GM19397 (cell line): ENCODE measurements at regions not wholly inside any gene's neighbourhood (a gene's known extent, or its start where the extent isn't known, plus 50 kb on each side); places are given as distances from the start of the nearest gene placed in this dataset.
A peak's percentile ranks its signal among the peaks of the same experiment; 100 is the strongest.
"Not testable (repeated sequence)": the region's sequence is repeated elsewhere in the genome, so short reads cannot be mapped to it uniquely, and the experiment has no call there.

Source experiments
- ATAC-seq: cut with Tn5 transposase; IDR thresholded peaks from one replicate; pipeline ENCODE4 v1.9.1; 2021; ENCODE audit warnings: mild to moderate bottlenecking, moderate library complexity; ENCODE audit not compliant: unreplicated experiment

DNA sequence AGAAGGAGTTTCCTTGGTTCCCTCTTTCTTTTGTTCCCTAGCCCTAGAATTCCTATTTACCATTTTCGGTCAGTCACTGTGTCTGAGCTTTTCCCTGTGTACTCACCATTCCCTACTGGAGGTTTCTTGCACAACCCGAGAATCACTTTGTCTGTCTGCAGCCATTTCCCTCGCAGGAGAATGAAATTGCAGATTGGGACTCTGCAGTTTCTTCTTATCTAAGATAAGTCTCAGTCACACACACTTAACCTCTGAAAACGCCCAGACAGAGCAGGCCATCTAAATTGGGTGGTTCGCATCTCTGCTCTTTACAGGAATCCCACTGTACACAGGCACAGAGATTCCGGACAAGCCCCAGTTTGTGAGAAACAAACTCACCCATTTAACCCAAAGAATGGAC, 58.6 kb upstream of the CNTNAP2 start:
- ATAC-seq = no peak

DNA sequence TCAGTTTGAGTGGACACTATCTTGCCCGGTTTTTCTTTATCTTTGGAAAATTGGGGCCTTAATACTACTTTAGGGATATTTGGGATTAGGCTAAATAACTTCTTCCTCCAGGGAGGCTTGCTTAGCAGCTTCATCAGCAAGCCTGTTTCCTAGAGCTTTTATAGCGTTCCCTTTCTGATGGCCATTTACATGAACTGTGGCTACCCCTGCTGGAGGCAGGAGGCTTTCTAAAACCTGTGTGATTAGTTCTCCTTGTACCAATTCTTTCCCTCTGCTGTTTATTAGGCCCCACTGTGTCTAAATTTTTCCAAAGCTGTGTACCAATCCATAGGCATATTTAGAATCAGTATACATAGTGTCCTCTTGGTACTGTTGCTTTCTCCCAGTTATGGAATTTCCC, 61.7 kb upstream of the CNTNAP2 start:
- ATAC-seq = no peak

DNA sequence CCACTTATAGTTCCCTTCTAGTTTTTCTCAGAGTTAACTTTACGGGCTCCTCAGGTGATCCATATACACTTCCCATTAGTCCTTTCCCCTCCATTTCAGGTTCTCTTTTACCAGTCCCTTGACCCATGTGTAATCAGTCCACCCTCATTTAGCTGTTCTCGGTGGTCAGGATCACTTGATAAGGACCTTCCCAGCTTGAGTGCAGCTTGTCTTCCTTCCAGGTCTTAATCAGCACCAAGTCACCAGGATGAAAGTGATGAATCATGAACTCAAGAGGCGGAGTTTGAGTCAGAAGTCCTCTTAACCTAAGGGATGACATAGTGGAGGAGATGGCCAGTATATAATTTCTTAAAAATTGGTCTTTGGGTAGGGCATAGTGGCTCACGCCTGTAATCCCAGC, 63.1 kb upstream of the CNTNAP2 start:
- no peak for ATAC-seq

DNA sequence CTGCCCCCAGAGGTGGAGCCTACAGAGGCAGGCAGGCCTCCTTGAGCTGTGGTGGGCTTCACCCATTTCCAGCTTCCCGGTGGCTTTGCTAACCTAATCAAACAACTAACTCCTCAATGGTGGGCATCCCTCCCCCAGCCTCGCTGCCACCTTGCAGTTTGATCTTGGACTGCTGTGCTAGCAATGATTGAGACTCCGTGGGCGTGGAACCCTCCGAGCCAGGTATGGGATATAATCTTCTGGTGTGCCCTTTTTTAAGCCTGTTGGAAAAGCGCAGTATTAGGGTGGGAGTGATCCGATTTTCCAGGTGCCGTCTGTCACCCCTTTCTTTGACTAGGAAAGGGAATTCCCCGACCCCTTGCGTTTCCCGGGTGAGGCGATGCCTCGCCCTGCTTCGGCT, 73.3 kb upstream of the CNTNAP2 start:
- ATAC-seq = not testable (repeated sequence)

DNA sequence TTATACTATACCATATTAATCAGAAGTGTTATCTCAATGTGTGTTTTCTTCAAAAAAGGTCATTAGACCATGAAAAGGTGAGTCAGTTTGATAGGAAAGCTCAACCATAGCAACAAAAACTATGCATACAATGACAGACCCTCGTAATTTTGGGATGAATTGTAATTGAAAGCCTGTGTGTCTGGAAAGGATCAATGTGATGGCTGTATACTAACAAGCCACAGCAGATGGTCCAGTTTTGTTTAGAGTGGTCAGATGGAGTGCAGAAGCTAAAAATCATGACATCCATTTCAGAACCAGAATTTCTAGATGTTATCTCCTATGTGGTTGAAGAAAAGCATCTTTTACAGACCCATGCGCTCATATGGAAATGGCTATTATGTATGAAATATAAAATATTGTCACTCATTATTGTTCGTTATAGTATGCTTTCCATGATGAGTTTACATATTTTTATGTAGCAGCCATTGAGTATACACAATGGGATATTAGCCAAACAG, 88.3 kb upstream of the CNTNAP2 start:
- ATAC-seq = no peak

DNA sequence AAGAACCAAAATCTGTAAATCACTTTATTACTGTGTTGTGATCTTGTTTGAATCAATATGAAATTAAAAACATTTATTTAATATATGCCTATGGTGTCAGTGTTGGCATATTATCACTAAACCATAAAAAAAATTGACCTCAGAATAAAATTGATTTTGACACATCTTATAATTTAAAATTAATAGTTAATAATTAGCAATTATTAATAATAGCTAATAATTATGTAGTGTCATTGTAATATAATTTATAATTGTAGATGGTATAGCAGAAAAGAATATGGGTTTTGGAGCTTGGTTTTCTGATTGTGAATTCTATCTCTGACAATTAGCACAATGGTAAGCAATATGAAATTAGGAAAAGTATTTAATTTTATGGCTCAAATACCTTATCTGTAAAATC, 89.4 kb upstream of the CNTNAP2 start:
- ATAC-seq = no peak

DNA sequence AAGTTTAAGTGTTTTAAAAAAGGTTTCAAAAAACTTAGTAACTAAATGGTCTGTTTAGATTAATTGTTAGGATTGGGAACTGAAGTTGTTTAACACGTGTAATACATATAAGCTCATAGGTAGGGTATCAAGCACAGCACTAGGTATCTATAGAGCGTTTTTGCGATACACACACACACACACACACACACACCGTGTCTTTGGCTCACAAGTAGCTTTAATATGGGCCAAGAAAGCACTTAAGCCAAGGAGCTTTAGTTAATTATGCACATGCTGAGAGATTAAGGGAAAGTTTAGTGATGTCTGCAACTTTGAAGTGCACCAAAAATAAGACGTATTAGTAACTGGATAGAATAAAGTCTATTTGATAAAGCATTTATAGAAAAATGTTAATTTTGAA, 93.8 kb upstream of the CNTNAP2 start:
- no peak for ATAC-seq

DNA sequence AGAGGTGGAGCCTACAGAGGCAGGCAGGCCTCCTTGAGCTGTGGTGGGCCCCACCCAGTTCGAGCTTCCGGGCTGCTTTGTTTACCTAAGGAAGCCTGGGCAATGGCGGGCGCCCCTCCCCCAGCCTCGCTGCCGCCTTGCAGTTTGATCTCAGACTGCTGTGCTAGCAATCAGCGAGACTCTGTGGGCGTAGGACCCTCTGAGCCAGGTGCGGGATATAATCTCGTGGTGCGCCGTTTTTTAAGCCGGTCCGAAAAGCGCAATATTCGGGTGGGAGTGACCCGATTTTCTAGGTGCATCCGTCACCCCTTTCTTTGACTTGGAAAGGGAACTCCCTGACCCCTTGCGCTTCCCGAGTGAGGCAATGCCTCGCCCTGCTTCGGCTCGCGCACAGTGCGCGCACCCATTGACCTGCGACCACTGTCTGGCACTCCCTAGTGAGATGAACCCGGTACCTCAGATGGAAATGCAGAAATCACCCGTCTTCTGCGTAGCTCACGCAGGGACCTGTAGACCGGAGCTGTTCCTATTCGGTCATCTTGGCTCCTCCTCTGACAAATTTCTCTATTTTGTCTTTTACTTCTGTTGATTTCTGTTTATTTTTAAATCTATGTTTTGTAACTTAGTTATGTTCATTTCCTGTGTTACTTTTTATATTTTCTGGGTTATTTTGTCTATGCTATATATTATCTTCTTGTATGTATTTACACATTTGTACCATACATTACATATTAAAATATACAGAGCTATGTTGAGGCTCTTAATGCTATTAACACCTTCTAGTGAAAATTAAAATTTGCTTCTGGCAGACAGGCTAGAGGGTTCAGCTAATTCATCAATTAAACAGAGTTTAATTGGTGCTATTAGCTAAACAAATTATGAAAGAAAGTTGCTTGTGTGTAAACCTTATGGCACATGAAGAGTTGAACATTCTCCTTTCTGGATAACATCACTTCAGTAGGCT, 97.3 kb upstream of the CNTNAP2 start:
- ATAC-seq = not testable (repeated sequence)

DNA sequence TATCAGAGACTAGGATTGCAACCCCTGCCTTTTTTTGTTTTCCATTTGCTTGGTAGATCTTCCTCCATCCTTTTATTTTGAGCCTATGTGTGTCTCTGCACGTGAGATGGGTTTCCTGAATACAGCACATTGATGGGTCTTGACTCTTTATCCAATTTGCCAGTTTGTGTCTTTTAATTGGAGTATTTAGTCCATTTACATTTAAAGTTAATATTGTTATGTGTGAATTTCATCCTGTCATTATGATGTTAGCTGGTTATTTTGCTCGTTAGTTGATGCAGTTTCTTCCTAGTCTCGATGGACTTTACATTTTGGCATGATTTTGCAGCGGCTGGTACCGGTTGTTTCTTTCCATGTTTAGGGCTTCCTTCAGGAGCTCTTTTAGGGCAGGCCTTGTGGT, 99.2 kb upstream of the CNTNAP2 start:
- ATAC-seq = not testable (repeated sequence)

DNA sequence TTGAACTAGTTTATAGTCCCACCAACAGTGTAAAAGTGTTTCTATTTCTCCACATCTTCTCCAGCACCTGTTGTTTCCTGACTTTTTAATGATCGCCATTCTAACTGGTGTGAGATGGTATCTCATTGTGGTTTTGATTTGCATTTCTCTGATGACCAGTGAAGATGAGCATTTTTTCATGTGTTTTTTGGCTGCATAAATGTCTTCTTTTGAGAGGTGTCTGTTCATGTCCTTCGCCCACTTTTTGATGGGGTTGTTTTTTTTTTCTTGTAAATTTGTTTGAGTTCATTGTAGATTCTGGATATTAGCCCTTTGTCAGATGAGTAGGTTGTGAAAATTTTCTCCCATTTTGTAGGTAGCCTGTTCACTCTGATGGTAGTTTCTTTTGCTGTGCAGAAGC, 102.4 kb upstream of the CNTNAP2 start:
- not testable (repeated sequence) for ATAC-seq

DNA sequence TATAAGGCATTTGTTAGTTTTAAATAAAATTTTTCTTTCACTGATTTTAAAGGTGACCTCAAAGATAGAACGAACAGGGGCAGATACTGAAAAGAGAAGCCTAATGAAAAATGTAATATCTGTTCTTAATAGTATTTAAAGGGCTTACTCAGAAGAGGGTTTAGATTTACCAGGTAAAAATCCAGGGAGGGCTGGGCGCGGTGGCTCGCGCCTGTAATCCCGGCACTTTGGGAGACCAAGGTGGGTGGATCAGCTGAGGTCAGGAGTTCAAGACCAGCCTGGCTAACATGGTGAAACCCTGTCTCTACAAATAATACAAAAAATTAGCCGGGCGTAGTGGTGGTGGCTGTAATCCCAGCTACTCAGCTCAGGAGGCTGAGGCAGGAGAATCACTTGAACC, 108.3 kb upstream of the CNTNAP2 start:
- ATAC-seq = no peak

DNA sequence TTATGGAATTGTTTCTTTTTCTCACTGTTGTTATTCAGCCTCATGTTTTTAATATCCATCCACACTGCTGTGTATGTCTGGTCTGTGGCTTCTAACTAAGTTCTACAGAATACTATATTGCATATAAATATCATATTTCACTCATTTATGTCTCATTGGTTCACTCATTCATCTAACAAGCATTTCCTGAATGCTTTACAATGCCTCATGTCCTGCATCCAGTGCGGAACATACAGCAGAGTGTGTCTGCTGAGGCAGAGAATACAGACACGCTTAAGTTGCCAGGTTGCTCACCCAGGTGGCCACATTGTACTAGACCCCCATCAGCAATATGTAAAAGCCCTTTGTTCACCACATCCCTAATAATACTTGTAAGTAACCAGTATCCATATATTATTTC, 111.8 kb upstream of the CNTNAP2 start:
- no peak for ATAC-seq

DNA sequence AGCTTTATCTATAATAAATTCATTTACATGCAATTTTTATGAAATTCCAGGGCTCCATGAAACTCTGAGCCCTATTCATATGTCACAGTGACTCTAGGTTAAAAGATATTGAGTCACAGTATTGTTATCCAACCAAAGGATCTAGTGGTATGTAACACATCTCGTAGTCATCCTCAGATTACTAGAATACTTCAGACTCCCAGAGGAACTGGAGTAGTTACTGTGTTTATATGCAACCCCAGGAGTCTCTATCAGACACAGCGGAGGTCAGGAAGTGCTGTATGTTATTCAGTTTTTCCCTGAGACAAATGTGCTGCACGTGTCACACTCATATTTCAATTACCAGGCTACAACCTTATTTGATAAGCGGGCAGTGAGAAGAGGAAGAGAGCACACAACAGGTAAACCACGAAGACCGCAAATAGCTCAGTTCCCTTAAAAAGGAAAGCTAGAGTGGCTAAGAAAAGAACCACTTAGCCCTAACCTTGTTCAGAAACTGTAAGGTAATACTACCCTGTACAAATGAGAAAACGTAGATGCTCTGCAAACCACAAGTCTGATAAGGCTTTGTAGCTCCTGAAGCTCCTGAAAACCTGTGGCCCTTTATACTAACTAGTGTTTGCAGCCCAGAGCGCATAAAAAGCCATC, 114.0 kb upstream of the CNTNAP2 start:
- ATAC-seq = peak; percentile 93

DNA sequence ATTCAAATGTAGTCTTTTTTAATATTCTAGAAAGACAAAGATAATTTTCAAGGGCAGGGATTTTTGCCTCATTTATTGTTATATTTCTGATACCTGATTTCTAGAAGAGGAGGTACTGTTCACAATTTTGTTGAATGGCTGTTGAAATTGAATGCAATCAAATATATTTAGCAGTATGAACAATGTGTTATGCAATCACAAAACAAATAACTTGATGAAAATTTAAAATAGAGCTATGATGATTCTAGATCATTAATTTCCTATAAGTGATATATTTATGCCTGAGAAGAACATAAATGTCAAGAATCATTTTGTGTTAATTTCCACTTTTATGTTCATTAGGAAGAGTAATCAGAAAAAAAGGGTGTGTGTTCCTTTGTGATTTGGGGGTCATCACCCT, 114.6 kb upstream of the CNTNAP2 start:
- no peak for ATAC-seq

DNA sequence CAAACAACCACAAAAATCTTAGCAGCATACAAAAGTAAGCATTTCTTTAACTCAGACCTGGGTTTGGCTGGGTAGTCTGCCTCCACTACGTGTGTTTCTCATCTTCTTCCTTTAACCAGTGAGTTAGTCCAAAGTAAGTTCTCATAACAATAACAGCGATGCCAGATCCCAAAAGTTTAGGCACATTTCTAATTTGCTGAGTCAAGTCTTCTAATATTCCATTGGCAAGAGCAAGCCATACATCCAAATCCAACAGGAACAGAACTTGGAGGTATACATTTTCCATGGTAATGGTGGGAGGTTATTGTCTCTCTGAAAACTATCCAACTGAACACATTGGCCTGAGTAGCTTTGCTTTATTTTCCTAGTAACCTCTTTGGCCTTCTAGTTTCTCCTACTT, 115.7 kb upstream of the CNTNAP2 start:
- ATAC-seq = no peak

DNA sequence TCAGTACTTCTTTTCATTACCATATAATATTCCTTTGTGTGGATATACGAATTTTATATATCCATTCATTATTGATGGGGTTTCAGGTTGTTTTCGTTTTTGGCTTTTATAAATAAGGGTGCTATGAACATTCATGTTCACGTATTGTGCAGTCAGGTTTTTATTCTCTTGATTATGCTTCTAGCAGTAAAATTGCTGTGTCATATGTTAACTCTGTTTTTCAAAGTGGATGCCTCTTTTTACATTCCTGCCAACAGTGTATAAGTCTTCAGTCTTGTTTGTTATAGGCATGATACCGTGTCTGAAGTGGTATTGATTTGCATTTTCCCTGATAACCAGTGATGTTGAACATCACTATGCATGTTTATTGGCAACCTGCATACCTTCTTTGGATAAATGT, 127.1 kb upstream of the CNTNAP2 start:
- ATAC-seq = no peak

DNA sequence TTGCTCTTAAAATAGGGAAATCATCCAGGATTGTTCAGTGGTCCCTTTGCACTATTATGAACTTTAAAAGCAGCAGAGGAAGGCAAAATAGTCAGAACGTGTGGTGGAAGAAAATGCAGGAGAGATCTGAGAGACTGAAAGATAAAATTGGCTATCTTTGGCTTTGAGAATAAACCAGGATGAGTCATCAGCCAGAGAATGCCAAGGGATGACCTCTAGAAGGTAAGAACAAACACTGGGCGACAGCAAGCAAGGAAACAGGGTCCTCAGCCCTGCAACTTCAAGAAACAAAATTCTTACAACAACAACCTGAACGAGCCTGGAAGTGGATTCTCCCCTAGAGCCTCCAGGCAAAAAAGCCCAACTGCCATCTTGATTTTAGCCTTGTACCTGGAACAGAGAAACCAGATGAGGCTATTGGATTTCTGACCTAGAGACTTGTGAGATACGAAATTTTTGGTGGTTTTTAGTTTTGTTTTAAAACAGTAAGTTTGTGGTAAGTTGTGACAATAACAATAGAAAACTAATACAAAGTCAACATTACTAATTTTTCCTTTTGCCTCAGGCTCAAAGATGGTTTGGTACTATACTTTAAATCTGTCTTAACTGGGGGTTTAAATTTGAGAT, 130.2 kb upstream of the CNTNAP2 start:
- ATAC-seq = no peak

DNA sequence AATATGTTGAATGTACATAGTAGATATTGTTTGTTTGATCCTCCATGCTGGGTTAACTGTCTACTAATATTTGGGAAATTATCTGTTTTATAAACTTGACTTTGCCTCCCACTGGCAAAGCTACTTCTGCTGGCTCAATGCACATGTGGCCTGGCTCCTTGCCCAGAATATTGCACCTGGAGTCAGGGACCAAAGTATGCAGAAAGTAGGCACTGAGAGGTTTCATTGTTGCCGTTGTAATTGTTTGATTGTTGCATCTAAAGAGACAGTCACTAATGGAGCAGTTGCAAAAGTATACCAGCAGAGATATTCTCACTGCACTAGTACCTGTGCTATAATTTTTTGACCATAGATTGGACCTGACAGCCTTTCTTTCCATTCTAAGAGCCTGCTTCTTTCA, 137.8 kb upstream of the CNTNAP2 start:
- no peak for ATAC-seq

DNA sequence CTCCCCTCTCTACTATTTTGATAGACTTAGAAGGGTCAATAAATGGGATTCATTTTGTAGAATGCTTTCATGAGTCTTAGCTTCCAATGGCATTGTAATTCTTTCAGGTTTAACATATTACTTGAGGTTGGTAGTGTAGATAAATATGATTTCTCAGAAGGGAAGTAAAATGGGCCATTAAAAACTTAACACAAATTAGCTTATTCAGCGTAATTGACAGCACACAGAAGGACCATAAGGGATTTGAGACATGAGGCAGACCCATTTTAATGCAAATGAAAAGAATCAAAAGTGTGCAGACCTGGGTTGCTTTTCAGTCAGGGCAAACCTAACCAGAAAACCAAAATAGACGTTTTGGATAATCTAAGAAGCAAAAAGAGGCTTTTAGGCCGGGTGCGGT, 156.6 kb upstream of the CNTNAP2 start:
- ATAC-seq = no peak

DNA sequence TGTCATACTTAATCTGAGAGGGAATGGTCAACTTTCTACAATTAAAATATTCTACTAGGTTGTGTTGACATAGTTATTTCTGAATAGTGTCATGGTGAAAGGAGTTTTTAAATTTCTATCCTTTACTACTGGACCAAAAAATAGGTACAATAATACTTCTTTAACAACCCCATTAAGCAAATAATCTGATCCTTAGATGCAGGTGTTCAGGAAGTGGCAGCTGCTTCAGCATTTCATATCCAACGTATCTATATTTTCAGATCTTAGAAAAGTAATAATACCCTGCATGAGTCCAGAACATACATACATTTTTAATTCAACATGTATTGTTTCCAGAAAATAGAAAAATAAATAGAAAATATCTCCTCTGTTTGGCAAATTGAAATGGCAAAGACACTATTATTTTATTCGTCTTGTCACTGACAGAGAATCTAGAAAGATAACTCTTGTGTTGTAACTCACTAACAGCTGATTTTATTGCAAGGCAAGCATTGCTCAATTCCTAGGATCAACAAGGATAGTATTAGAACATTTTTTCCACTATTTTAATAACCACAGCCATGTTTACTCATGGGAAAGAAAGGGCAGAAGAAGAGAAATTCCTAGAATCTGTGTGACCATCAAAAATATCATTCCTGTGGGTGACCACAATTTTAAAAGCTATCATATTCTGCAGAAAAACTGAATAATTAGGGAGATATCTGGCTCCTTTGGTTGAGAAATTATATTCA, 159.3 kb upstream of the CNTNAP2 start:
- ATAC-seq = no peak

DNA sequence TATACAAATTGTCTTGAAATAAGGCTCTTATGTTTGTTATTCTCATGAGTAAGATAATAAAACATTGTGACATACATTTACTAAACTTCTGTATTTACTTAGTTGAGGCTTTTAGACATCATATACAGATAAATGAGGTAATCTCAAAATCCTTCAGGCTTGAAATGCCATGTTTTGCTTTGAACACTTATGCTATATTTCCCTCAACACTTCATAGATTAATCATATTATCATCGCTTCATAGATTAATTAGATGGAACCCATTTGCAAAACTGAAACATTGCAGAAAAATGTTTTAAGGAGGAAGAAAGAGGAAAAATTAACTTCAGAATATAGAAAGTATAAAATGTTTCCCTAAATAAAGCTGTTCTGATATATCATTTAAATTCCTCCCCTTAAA, 165.0 kb upstream of the CNTNAP2 start:
- no peak for ATAC-seq
